Osteocyte (in vitro differentiated cells): ENCODE measurements at regions not wholly inside any gene's neighbourhood (a gene's known extent, or its start where the extent isn't known, plus 50 kb on each side); places are given as distances from the start of the nearest gene placed in this dataset.
"Not testable (repeated sequence)": the region's sequence is repeated elsewhere in the genome, so short reads cannot be mapped to it uniquely, and the experiment has no call there.

Source experiments
- DNase-seq: peaks from one replicate; pipeline ENCODE4 v3.0.0; 2021; ENCODE audit warnings: mixed read lengths; ENCODE audit not compliant: unreplicated experiment; ENCODE audit errors: extremely low spot score
- H3K27ac Mint-ChIP-seq: one replicate; pipeline ENCODE4 v1.8.0; 2021; ENCODE audit warnings: mild to moderate bottlenecking, mixed read lengths; ENCODE audit not compliant: unreplicated experiment
- H3K27me3 Mint-ChIP-seq: one replicate; pipeline ENCODE4 v1.8.0; 2021; ENCODE audit warnings: mixed read lengths; ENCODE audit not compliant: unreplicated experiment
- H3K36me3 Mint-ChIP-seq: one replicate; pipeline ENCODE4 v1.8.0; 2021; ENCODE audit warnings: mixed read lengths; ENCODE audit not compliant: unreplicated experiment
- H3K4me1 Mint-ChIP-seq: one replicate; pipeline ENCODE4 v1.8.0; 2021; ENCODE audit warnings: mixed read lengths; ENCODE audit not compliant: unreplicated experiment
- H3K4me3 Mint-ChIP-seq: one replicate; pipeline ENCODE4 v1.8.0; 2021; ENCODE audit warnings: mild to moderate bottlenecking, moderate library complexity, mixed read lengths; ENCODE audit not compliant: unreplicated experiment
- H3K9me3 Mint-ChIP-seq: one replicate; pipeline ENCODE4 v1.8.0; 2021; ENCODE audit warnings: mixed read lengths; ENCODE audit not compliant: unreplicated experiment

DNA sequence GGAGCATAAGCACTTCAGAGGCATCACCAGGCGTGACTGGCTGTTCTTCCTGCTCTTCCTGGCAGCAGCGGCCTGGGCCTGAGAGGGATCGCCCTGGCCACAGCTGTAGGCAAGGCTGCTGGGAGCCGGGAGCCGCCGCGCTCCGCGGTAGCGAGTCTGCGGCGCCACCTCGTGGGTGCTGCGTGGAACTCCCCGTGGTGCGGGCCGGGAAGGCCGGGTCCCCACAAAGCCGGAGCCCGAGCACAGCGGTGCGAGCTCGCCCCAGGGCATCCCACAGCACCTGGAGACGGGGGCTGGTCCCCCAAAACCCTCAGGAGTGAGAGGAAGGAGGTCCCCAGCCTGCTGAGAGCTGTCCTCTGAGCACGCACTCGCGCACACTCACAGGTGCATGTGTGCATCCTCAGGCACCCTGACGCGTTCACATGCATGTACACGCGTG is 1546.5 kb downstream of the RPIA start:
- H3K27ac Mint-ChIP-seq, H3K36me3 Mint-ChIP-seq, DNase-seq: not testable (repeated sequence)

DNA sequence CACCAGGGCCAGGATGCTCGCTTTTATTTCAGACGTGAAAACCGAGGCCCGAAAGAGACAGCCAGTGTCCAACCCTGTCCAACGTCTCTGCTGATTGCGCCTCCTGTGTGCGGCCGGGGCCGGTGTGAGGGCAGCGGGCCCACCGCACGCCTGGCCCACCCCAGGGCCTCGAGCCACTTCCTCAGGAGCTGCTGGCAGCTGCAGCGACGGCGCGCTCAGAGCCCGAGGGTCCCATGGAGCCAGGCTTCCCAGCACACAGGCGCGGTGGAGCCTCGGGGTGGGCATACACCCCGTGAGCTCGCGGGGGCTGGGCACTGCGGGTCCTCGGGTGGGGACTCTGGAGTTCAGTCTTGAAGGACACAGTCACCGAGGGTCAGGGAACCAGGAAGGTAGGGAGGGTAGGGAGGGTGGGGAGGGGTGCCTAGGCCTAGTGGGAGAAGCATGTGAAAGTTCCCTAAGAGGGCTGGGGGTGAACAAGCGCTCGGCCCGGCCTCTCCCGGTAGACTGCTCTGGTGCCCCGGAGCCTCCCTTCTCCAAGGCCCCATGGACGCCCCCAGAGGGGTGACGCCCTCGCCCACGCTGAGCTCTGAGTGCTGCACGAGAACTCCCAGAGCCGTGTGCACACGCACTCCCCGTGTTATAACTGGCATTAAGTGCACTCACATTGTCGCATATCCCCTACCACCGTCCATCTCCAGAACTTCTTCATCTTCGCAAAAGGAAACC is 1547.2 kb downstream of the RPIA start:
- not testable (repeated sequence) for H3K4me3 Mint-ChIP-seq, H3K9me3 Mint-ChIP-seq, H3K27me3 Mint-ChIP-seq, H3K36me3 Mint-ChIP-seq, H3K27ac Mint-ChIP-seq, H3K4me1 Mint-ChIP-seq, DNase-seq

More for the DNA sequence above, 1546.5 kb downstream of the RPIA start:
- H3K27me3 Mint-ChIP-seq, H3K4me3 Mint-ChIP-seq, H3K9me3 Mint-ChIP-seq, H3K4me1 Mint-ChIP-seq: not testable (repeated sequence)

- not testable (repeated sequence) for H3K4me1 Mint-ChIP-seq, H3K4me3 Mint-ChIP-seq, DNase-seq, H3K27ac Mint-ChIP-seq, H3K27me3 Mint-ChIP-seq, H3K36me3 Mint-ChIP-seq, H3K9me3 Mint-ChIP-seq
These were observed 1548.3 kb downstream of the RPIA start for GRCh38 chr2:90239769-90240168.

- not testable (repeated sequence) for DNase-seq, H3K4me3 Mint-ChIP-seq, H3K9me3 Mint-ChIP-seq, H3K4me1 Mint-ChIP-seq, H3K27ac Mint-ChIP-seq, H3K36me3 Mint-ChIP-seq, H3K27me3 Mint-ChIP-seq
These were observed 1553.7 kb downstream of the RPIA start for GRCh38 chr2:90244902-90245765.

DNA sequence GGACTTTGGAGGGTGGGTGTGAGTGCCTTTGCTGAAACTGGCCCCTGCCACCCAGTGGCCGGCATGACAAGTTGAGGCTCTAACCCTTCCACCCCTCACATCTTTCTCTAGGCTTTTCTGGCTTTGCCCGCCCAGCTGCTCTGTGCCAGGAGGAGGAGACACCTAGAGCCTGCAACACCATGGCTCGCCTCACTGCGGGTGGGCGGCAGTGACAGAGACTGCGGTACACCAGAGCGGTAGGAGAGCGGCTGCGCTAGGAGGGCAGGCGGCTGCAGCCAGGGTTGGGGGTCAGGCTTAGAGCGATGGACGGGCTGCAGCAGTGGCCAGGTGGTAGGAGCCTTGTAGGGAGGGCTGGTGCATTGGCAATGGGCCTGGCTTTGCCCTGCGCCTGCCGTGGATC is 1556.9 kb downstream of the RPIA start:
- DNase-seq, H3K27ac Mint-ChIP-seq, H3K4me1 Mint-ChIP-seq, H3K36me3 Mint-ChIP-seq, H3K27me3 Mint-ChIP-seq, H3K4me3 Mint-ChIP-seq, H3K9me3 Mint-ChIP-seq: not testable (repeated sequence)

DNA sequence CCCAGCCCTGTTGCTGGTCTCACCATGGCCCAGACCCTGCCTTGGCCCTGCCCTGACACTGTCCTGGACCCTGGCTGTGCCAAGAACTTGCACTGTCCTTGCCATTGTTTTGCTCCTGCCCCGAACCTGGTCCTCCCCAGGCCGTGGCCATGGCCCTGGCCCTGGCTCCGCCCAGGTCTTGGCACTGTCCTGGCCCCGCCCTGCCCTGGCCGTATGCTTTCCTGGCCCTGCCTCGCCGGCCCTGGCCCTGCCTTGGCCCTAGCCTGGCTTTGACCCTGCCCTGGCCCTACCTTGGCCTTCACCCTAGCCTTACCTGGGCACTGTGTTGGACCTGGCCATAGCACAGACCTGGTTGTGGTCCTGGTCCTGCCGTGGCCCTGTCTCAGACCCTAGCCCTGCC is 1558.9 kb downstream of the RPIA start:
- not testable (repeated sequence) for H3K4me3 Mint-ChIP-seq, H3K36me3 Mint-ChIP-seq, H3K27ac Mint-ChIP-seq, H3K4me1 Mint-ChIP-seq, DNase-seq, H3K27me3 Mint-ChIP-seq, H3K9me3 Mint-ChIP-seq

GRCh38 chr2:90251576-90251975 is 1560.1 kb downstream of the RPIA start:
- H3K4me1 Mint-ChIP-seq, H3K27ac Mint-ChIP-seq, H3K36me3 Mint-ChIP-seq: not testable (repeated sequence)

GRCh38 chr2:90253306-90253705 is 1561.8 kb downstream of the RPIA start:
- not testable (repeated sequence) for H3K27ac Mint-ChIP-seq, H3K4me1 Mint-ChIP-seq, H3K4me3 Mint-ChIP-seq, H3K36me3 Mint-ChIP-seq, H3K27me3 Mint-ChIP-seq, DNase-seq
- peaks cover 22% of the 10 kb centered on the region for H3K9me3 Mint-ChIP-seq

More at GRCh38 chr2:90251576-90251975, 1560.1 kb downstream of the RPIA start:
- H3K4me3 Mint-ChIP-seq, H3K9me3 Mint-ChIP-seq, DNase-seq, H3K27me3 Mint-ChIP-seq: not testable (repeated sequence)

- H3K27ac Mint-ChIP-seq, H3K4me3 Mint-ChIP-seq: not testable (repeated sequence)
These were observed 1575.4 kb downstream of the RPIA start for GRCh38 chr2:90266888-90267287.

DNA sequence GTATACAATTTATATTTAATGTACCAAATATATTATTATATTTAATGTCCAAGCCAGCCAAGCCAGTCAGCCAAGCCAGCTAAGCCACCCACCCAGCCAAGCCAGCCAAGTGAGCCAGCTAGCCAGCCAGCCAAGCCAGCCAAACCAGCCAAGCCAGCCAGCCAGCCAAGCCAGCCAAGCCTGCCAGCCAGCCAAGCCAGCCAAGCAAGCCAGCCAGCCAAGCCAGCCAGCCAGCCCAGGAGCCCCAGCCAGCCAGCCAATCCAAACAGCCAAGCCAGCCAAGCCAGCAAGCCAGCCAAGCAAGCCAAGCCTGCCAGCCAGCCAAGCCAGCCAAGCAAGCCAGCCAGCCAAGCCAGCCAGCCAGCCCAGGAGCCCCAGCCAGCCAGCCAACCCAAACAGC is 1596.3 kb downstream of the RPIA start:
- H3K4me1 Mint-ChIP-seq, H3K9me3 Mint-ChIP-seq, DNase-seq, H3K27me3 Mint-ChIP-seq, H3K27ac Mint-ChIP-seq, H3K4me3 Mint-ChIP-seq, H3K36me3 Mint-ChIP-seq: not testable (repeated sequence)

More at GRCh38 chr2:90266888-90267287, 1575.4 kb downstream of the RPIA start:
- not testable (repeated sequence) for H3K27me3 Mint-ChIP-seq, H3K4me1 Mint-ChIP-seq, H3K9me3 Mint-ChIP-seq, DNase-seq, H3K36me3 Mint-ChIP-seq

- not testable (repeated sequence) for H3K4me3 Mint-ChIP-seq
These were observed 1596.9 kb downstream of the RPIA start for GRCh38 chr2:90288396-90288795.

GRCh38 chr2:90289291-90289980 is 1598.0 kb downstream of the RPIA start:
- not testable (repeated sequence) for DNase-seq, H3K4me3 Mint-ChIP-seq, H3K9me3 Mint-ChIP-seq, H3K4me1 Mint-ChIP-seq, H3K27ac Mint-ChIP-seq, H3K27me3 Mint-ChIP-seq, H3K36me3 Mint-ChIP-seq

More at GRCh38 chr2:90288396-90288795, 1596.9 kb downstream of the RPIA start:
- not testable (repeated sequence) for DNase-seq, H3K27ac Mint-ChIP-seq, H3K4me1 Mint-ChIP-seq, H3K27me3 Mint-ChIP-seq, H3K9me3 Mint-ChIP-seq, H3K36me3 Mint-ChIP-seq
